Upper lobe of right lung (tissue), 1 donor: ENCODE measurements at regions not wholly inside any gene's neighbourhood (a gene's known extent, or its start where the extent isn't known, plus 50 kb on each side); places are given as distances from the start of the nearest gene placed in this dataset.
A peak's percentile ranks its signal among the peaks of the same experiment; 100 is the strongest.

Experiments used
- ATAC-seq: fragments of 200-7000 bp; cut with Tn5 transposase; one replicate; pipeline ENCODE4 v1.9.1; 2020; ENCODE audit warnings: mild to moderate bottlenecking, moderate library complexity
- DNase-seq: peaks from one replicate; pipeline ENCODE4 v3.0.0-alpha.2; 2020
- H3K27ac ChIP-seq: fragments of 200-600 bp; one replicate; pipeline ENCODE4 v1.8.0; 2022
- H3K27me3 ChIP-seq: fragments of 200-600 bp; one replicate; pipeline ENCODE4 v1.8.0; 2022; ENCODE audit warnings: mild to moderate bottlenecking
- H3K36me3 ChIP-seq: fragments of 200-600 bp; one replicate; pipeline ENCODE4 v1.8.0; 2022
- H3K4me1 ChIP-seq: fragments of 200-600 bp; one replicate; pipeline ENCODE4 v1.8.0; 2022
- H3K4me3 ChIP-seq: fragments of 200-600 bp; one replicate; pipeline ENCODE4 v1.8.0; 2022; ENCODE audit warnings: mild to moderate bottlenecking
- H3K9me3 ChIP-seq: fragments of 200-600 bp; one replicate; pipeline ENCODE4 v1.8.0; 2022
- intact Hi-C: fragments of 100-400 bp; cut with DNase I; formaldehyde crosslinking; loops from one replicate; pipeline ENCODE4 v1.11.0; 2022
- TF ChIP-seq, protein P1 (sequence below): fragments of 200-600 bp; IDR thresholded peaks from one replicate; pipeline ENCODE4 v1.8.0; 2022; ENCODE audit warnings: antibody characterized with exemption
- donor health status: DM: no; HTN: yes; CAD: no; lungs with severe emphysema.

DNA sequence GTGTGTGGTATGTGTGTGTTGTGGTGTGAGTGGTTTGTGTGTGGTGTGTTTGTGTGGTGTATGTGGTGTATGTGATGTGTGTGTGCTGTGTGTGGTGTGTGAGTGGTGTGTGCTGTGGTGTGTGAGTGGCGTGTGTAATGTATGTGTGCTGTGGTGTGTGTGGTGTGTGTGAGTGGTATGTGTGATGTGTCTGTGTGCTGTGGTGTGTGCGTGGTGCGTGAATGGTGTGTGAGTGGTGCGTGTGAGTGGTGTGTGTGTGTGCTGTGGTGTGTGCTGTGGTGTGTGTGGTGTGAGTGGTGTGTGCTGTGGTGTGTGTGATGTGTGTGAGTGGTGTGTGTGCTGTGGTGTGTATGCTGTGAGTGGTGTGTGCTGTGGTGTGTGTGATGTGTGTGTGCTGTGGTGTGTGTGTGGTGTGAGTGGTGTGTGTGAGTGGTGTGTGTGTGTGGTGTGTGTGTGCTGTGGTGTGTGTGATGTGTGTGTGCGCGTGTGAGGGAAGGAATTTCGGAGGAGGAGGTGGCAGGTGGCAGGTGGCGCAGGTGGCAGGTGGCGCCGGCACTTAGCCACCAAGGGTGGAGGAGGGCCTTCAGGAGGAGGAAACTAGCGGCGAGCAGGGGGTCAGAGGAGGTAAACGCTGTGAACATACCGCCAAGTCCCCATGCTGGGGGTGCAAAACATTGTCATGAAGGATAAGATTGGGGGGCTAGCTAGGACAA is 191.8 kb downstream of the MELK start:
- peaks cover 6% of the 10 kb centered on the region for H3K27me3 ChIP-seq
- TF ChIP-seq, protein P1, sequence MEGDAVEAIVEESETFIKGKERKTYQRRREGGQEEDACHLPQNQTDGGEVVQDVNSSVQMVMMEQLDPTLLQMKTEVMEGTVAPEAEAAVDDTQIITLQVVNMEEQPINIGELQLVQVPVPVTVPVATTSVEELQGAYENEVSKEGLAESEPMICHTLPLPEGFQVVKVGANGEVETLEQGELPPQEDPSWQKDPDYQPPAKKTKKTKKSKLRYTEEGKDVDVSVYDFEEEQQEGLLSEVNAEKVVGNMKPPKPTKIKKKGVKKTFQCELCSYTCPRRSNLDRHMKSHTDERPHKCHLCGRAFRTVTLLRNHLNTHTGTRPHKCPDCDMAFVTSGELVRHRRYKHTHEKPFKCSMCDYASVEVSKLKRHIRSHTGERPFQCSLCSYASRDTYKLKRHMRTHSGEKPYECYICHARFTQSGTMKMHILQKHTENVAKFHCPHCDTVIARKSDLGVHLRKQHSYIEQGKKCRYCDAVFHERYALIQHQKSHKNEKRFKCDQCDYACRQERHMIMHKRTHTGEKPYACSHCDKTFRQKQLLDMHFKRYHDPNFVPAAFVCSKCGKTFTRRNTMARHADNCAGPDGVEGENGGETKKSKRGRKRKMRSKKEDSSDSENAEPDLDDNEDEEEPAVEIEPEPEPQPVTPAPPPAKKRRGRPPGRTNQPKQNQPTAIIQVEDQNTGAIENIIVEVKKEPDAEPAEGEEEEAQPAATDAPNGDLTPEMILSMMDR: no peak
- H3K9me3 ChIP-seq: no peaks in the 10 kb centered on the region
- no peak for ATAC-seq
- no peaks in the 10 kb centered on the region for H3K4me1 ChIP-seq
- intact Hi-C loops: no loop called here
- H3K27ac ChIP-seq: no peak overlapping the region
- no peaks in the 10 kb centered on the region for H3K36me3 ChIP-seq
- DNase-seq: no peak
- H3K4me3 ChIP-seq: no peak overlapping the region

DNA sequence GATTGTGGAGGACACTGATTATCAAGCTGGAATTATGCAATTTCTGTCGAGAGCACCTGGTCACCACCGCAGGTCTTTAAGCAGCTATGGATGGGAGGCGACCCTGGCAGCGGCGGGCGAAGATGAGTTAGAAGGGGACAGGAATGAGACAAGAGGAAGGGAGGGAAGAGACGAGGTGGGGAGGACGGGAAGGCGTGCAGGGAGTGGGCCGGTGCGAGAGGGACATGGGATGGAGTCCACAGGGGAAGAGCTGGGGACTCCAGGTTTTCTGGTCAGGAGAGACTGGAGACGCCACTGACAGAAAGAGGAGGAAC is 192.3 kb downstream of the MELK start:
- Histone ChIP-seq H3K4me1 (no peaks in the 10 kb centered on the region), H3K36me3 (no peaks in the 10 kb centered on the region), H3K27ac (no peak overlapping the region), H3K9me3 (no peaks in the 10 kb centered on the region), H3K27me3 (peaks cover 1% of the 10 kb centered on the region), H3K4me3 (no peak overlapping the region)
- ATAC-seq (no peak), DNase-seq (no peak)
- TF ChIP-seq, protein P1: no peak
- intact Hi-C loops: no loop called here

DNA sequence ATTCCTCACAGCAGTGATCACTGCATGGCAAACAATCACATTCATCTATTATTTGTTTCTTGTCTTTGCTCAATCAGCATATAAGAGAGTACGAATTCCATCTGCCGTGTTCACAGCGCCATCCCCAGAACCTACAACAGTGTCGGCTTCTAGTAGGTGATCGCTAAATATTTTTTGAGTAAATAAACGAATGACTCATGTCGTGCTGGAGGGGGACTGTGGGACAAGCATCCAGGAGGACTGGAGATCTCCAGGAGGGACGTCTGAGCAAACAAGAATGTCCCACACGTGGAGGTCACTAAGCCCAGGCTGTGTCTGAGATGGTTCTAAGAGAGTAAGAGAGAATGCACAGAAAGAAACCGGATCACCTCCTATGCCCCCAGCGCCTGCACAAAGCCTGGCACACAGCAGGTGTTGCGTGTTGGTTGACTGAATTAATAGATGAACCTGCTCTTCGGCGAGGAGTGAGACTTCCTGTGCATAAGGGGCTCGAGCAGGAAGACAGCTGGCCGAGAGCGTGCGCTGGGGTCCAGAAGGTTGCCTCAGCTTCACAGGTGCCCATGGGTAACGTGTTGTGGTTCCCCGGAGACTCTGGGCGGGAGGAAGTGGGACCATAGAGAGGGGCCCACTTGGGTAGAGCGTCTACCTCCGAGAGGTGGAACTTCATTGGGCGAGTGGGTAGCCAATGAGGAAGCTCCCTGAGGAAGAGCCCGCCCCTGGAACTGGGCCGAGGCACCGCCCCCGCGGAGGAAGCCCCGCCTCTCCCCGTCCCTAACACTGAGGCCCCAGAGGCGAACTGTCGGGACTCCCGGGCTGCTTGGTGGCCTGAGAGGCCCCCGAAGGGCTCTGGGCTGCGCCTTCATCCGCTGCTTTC is 193.0 kb downstream of the MELK start:
- Histone ChIP-seq H3K36me3 (no peaks in the 10 kb centered on the region), H3K9me3 (no peaks in the 10 kb centered on the region), H3K4me3 (peak overlapping the region; percentile 43), H3K27me3 (peaks cover 5% of the 10 kb centered on the region), H3K27ac (no peak overlapping the region), H3K4me1 (no peaks in the 10 kb centered on the region)
- TF ChIP-seq, protein P1: no peak
- ATAC-seq: peak; percentile 96
- peak; percentile 85 for DNase-seq
- intact Hi-C loops: no loop called here

DNA sequence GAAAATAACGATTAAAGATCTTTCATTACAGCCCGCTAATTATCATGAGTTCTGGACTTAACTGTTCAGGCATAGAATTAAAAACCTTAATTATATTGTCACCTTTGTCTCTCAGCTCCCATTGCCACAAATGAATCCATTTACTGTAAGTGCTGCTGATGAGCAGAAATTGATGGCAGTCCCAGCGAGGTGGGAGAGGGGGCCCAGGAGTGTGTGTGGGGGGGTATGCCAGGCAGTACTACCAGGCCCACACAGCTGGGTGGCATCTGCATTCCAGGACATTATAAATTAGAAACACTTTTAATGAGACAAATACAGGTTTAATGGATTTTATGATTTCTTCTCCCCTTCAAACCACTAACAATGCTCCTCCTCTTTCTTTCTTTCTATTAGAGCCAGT is 196.0 kb downstream of the MELK start:
- Histone ChIP-seq H3K27me3 (peaks cover 5% of the 10 kb centered on the region), H3K4me1 (no peaks in the 10 kb centered on the region), H3K27ac (no peak overlapping the region), H3K9me3 (no peaks in the 10 kb centered on the region), H3K36me3 (no peaks in the 10 kb centered on the region), H3K4me3 (no peak overlapping the region)
- intact Hi-C loops: no loop called here
- TF ChIP-seq, protein P1: no peak
- DNase-seq (no peak), ATAC-seq (no peak)

DNA sequence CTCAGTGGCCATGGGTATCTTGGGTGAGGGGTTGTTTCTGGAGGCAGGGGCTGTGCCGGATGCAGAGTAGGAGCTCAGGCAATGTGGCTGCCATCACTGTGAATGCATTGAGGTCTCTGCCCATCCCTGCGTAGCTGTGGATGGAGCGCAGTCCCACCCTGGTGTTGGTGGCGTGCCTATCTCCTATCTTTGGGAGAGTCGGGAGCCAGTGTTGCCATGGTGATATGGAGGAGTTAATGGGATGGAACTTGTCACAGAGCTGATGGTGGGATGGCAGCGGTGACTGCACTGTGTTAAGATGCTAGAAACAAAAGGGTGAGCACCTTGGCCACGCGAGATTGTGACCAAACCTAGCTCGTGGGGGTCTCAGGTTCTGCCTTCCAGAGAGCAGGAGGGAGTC is 197.3 kb downstream of the MELK start:
- intact Hi-C loops: no loop called here
- no peaks in the 10 kb centered on the region for H3K4me1 ChIP-seq
- H3K27me3 ChIP-seq: peaks cover 5% of the 10 kb centered on the region
- TF ChIP-seq, protein P1: no peak
- no peak overlapping the region for H3K4me3 ChIP-seq
- H3K27ac ChIP-seq: no peak overlapping the region
- DNase-seq: no peak
- no peaks in the 10 kb centered on the region for H3K36me3 ChIP-seq
- no peak for ATAC-seq
- no peaks in the 10 kb centered on the region for H3K9me3 ChIP-seq
